ENCODE measurements at regions not wholly inside any gene's neighbourhood (a gene's known extent, or its start where the extent isn't known, plus 50 kb on each side); places are given as distances from the start of the nearest gene placed in this dataset.
"Not testable (repeated sequence)": the region's sequence is repeated elsewhere in the genome, so short reads cannot be mapped to it uniquely, and the experiment has no call there.

- ATAC-seq: no peak
Measured at GRCh38 chr11:42329929-42330565, 870.6 kb upstream of the LRRC4C start.

DNA sequence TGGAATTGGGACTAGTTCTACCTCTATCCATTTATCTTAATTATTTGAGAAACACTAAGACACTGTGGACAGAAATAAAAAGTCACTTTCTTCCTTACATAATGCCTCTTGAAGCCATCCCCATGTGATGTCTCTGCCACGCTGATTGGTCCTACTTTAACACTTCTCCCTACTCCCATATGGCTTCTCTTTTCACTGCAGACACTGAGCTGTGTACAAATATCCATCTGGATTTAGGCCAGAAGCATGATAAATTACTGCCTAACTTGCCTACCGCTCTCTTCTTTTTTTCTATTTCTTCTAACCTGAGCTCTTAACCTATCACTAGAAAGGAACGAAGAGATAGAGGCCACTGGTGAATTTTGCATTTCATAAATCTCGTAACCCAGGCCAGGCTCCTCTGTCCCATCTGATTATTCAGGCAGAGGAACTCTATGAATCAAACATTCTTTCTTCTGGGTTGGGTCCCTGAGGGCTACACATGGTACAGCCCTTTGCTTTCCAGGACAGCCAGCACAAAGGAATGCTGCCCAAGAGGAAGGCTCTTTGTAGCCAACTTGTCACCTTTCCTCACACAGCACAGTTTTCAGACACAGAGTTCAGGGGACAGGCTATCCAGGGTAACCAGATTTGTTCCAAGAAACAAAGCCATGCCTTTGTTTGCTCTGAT, 878.5 kb upstream of the LRRC4C start:
- ATAC-seq: no peak

DNA sequence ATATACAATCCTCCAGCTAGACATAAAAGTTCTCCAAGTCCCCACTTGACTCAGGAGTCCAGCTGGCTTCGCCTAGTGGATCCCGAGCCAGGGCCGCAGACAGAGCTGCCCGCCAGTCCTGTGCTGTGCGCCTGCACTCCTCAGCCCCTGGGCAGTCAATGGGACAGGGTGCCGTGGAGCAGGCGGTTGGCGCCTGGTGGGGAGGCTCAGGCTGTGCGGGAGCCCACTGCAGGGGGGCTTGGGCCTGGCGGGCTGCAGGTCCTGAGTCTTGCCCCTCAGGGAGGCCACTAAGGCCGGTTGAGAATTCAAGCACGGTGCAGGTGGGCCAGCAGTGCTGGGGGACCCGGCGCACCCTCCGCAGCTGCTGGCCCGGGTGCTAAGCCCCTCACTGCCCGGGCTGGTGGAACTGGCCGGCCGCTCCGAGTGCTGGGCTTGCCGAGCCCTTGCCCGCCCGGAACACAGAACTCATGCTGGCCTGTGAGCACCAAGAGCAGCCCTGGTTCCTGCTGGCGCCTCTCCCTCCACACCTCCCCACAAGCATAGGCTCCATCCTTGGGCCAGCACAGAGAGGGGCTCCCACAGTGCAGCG, 884.8 kb upstream of the LRRC4C start:
- ATAC-seq: no peak

DNA sequence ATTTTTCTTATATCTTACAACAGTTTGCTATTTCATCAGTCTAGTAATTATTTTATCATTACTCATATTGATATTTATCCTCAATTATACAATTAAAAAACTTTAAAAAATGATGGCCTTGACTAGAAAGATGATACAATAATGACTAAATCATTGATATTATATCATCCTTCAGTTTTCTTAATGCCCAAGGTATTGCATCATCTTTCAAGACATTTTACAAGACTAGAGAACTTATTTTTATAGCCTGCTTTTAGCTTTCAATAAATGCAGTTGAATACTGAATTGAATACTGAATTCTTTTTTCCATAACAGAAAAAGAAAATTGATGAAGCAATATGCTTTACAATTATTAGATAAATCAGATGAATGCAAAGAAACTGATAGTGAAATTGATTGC, 886.5 kb upstream of the LRRC4C start:
- no peak for ATAC-seq

GRCh38 chr11:42363701-42364100, 904.2 kb upstream of the LRRC4C start:
- no peak for ATAC-seq

- ATAC-seq: no peak
Measured at GRCh38 chr11:42390116-42390515, 921.7 kb upstream of the API5 start.

DNA sequence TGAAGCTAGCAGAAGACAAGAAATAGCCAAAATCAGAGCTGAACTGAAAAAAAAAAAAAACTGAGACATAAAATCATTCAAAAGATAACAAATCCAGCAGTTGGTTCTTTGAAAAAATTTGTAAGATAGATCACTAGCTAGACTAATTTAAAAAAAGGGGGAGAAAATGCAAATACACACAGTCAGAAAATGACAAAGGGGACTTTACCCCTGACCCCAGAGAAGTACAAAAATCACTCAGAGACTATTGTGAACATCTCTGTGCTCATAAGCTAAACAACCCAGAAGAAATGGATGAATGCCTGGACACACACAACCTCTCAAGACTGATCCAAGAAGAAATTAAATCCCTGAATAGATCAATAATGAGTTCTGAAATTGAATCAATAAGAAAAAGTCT, 914.3 kb upstream of the API5 start:
- no peak for ATAC-seq

- no peak for ATAC-seq
Measured at GRCh38 chr11:42407341-42407740, 904.5 kb upstream of the API5 start.

GRCh38 chr11:42410251-42410955, 901.4 kb upstream of the API5 start:
- no peak for ATAC-seq

DNA sequence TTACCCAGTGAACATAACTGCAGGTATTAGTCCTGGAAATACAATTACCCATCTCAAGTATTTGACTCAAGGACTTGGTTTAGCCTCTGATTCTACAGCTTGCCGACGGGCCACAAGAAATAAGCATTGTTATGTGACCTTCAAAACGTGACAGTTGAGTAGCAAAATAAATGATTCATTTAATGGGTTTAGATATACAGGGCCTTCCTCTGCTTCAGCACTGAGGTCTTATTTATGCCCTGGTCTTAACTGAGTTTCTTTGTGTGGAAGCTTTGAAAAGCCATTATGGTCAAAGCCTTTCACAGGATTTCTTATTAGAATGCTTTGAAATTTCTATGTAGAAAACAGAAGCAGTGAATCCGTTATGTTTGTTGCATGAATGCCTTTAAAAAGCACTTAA, 899.2 kb upstream of the API5 start:
- no peak for ATAC-seq

DNA sequence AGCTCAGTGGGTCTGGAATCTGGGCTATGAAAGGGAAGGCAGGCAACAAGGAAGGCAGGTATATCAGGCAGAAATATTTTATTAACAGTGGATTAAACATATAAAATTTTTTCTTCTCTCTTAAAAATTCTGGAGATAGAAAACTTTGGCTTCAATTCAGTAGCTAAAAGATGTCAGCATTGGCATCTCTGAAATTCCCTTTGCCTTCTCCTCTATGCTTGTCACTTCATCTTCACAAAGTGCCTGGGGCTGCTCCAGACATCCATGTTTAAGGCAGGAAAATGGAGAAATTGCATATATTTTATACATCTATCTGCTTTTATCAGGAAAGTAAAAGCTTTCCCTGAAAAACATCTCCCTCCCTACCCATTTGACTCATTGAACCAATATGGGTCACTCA, 894.1 kb upstream of the API5 start:
- no peak for ATAC-seq

- no peak for ATAC-seq
Measured at GRCh38 chr11:42422090-42422489, 889.7 kb upstream of the API5 start.

DNA sequence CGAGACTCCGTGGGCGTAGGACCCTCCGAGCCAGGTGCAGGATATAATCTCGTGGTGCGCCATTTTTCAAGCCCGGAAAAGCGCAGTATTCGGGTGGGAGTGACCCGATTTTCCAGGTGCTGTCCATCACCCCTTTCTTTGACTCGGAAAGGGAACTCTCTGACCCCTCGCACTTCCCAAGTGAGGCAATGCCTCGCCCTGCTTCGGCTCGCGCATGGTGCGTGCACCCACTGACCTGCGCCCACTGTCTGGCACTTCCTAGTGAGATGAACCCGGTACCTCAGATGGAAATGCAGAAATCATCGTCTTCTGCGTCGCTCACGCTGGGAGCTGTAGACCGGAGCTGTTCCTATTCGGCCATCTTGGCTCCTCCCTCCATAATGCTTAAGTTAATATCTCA, 876.9 kb upstream of the API5 start:
- ATAC-seq: not testable (repeated sequence)

GRCh38 chr11:42444406-42444805, 867.4 kb upstream of the API5 start:
- ATAC-seq: no peak

- no peak for ATAC-seq
Measured at GRCh38 chr11:42462558-42463310, 849.1 kb upstream of the API5 start.

DNA sequence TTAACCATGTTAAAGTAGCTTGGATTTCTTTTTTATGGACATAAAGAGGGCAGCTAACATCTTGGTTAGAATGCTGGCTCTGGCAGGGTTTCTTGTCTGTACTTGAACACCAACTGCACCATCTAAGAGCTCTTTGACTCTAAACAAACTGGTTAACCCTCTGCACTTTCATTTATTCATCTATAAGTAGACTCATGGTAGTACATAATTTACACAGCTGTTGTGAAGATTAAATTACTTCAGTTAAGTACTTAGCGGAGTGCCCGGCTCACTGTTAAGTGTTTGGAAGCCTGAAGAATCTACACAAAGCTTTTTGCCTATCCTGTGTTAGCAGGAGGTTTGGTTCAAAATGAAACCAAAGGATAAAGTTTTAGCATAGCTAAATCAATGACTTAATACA, 846.2 kb upstream of the API5 start:
- no peak for ATAC-seq

DNA sequence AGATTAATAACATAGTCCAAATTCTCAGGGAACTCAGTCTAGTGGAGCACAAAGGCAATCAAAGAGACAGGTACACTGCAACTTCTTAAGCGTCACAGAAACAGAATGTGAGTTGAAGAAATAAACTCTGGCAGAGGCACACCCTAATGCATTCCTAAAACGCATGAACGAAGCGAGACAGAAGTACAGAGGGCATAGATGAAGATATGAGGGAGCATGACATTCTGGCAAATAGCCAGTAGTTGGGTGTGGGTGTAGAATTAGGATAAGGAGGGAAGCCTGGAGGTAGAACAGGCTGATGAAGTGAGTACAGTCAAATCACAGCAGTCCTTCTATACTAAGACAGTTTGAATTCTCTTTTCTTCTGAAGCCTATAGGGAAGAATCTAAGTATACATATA, 838.7 kb upstream of the API5 start:
- no peak for ATAC-seq

GRCh38 chr11:42482822-42483221, 829.0 kb upstream of the API5 start:
- no peak for ATAC-seq

DNA sequence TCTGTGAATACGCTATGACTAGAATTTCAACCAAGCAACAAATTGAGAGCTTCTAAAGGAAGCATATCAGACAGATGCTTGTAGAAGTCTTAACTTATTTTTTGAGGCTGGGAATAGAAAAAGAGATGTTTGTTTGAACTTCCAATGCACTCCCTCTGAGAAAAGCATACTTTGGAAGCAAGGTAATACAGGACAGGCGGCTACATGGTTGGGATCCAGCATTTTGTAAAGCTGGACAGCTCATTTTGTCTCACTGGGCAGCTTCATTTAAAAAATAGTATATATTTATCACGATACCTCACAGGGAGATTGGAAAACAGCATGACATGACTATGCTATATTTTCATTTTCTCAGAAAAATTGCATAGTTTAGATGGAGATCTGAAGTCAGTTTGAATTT, 821.3 kb upstream of the API5 start:
- ATAC-seq: no peak

- no peak for ATAC-seq
Measured at GRCh38 chr11:42494459-42494858, 817.3 kb upstream of the API5 start.

DNA sequence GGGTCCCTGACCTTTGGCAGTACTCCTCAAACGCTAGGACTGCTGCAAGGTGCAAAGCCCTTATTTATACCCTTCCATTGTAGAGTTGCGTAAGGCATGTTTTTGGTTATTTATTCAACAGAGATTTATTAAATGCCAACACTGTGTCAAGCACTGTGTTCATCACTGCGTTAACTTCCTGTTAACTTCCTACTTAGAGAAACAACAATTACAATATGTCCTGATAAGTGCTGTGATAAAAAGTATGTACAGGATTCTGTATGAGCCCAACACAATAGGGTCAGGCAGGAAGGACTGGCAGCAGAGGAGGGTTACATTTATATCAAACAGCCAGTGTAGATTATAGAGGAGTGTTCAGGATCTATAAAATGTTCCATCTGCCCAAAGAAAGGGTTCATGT, 812.8 kb upstream of the API5 start:
- ATAC-seq: no peak

GRCh38 chr11:42502151-42502550, 809.6 kb upstream of the API5 start:
- ATAC-seq: no peak

GRCh38 chr11:42521994-42522393, 789.8 kb upstream of the API5 start:
- no peak for ATAC-seq

Measured in esophagus mucosa (tissue), 1 donor.